Trophoblast cell (in vitro differentiated cells and primary cell): ENCODE measurements at regions not wholly inside any gene's neighbourhood (a gene's known extent, or its start where the extent isn't known, plus 50 kb on each side); places are given as distances from the start of the nearest gene placed in this dataset.

Experiments used
- DNase-seq, 2 donors: peaks; one replicate each; pipeline ENCODE4 v3.0.0-alpha.2; 2016
- H2AFZ ChIP-seq: 2 replicates; pipeline ENCODE4 v1.6.1; 2013; ENCODE audit warnings: low read length, moderate library complexity, mild to moderate bottlenecking; ENCODE audit not compliant: insufficient read depth, poor library complexity
- H2AK5ac ChIP-seq: 2 replicates; pipeline ENCODE4 v1.6.1; 2013; ENCODE audit warnings: mild to moderate bottlenecking, low read length
- H2BK120ac ChIP-seq: 2 replicates; pipeline ENCODE4 v1.6.1; 2013; ENCODE audit warnings: low read length, mild to moderate bottlenecking, moderate library complexity; ENCODE audit not compliant: insufficient read depth, poor library complexity
- H2BK12ac ChIP-seq: 2 replicates; pipeline ENCODE4 v1.6.1; 2013; ENCODE audit warnings: mild to moderate bottlenecking, low read length, moderate library complexity
- H2BK5ac ChIP-seq: 2 replicates; pipeline ENCODE4 v1.6.1; 2013; ENCODE audit warnings: low read length, low read depth, moderate library complexity, mild to moderate bottlenecking; ENCODE audit not compliant: poor library complexity
- H3K14ac ChIP-seq: 2 replicates; pipeline ENCODE4 v1.6.1; 2013; ENCODE audit warnings: mild to moderate bottlenecking, low read length
- H3K18ac ChIP-seq: 2 replicates; pipeline ENCODE4 v1.6.1; 2013; ENCODE audit warnings: mild to moderate bottlenecking, low read length
- H3K23ac ChIP-seq: 2 replicates; pipeline ENCODE4 v1.6.1; 2013; ENCODE audit warnings: low read length
- H3K27ac ChIP-seq: 2 replicates; pipeline ENCODE4 v1.5.1; 2013; ENCODE audit warnings: low read depth, mild to moderate bottlenecking, inconsistent platforms, low read length, moderate library complexity
- H3K27me3 ChIP-seq: 2 replicates; pipeline ENCODE4 v1.6.1; 2013; ENCODE audit warnings: inconsistent platforms, mild to moderate bottlenecking, low read length, moderate library complexity; ENCODE audit not compliant: insufficient read depth
- H3K36me3 ChIP-seq, 2 experiments: 1 replicate in 1 of 2; 2 replicates in 1 of 2; pipeline ENCODE4 v1.6.1; 2013; ENCODE audit warnings: low read length in 2 of 2, mild to moderate bottlenecking in 2 of 2, moderate library complexity in 1 of 2; ENCODE audit not compliant: insufficient read depth in 2 of 2, control insufficient read depth in 1 of 2
- H3K4ac ChIP-seq: 2 replicates; pipeline ENCODE4 v1.6.1; 2013; ENCODE audit warnings: low read depth, mild to moderate bottlenecking, low read length, moderate library complexity
- H3K4me1 ChIP-seq, 2 experiments: 1 replicate in 1 of 2; 2 replicates in 1 of 2; pipeline ENCODE4 v1.6.1; 2013; ENCODE audit warnings: low read length in 2 of 2, mild to moderate bottlenecking in 2 of 2, moderate library complexity in 1 of 2; ENCODE audit not compliant: insufficient read depth in 2 of 2, control insufficient read depth in 1 of 2
- H3K4me2 ChIP-seq: 2 replicates; pipeline ENCODE4 v1.6.1; 2013; ENCODE audit warnings: inconsistent platforms, mild to moderate bottlenecking, low read length, moderate library complexity
- H3K4me3 ChIP-seq: 2 replicates; pipeline ENCODE4 v1.5.1; 2013; ENCODE audit warnings: mild to moderate bottlenecking, low read depth, low read length, inconsistent platforms
- H3K79me1 ChIP-seq: one replicate; pipeline ENCODE4 v1.6.1; 2013; ENCODE audit warnings: low read length
- H3K79me2 ChIP-seq: 2 replicates; pipeline ENCODE4 v1.6.1; 2013; ENCODE audit warnings: low read length, mild to moderate bottlenecking; ENCODE audit not compliant: control insufficient read depth, insufficient read depth, poor library complexity
- H3K9ac ChIP-seq: 2 replicates; pipeline ENCODE4 v1.6.1; 2013; ENCODE audit warnings: mild to moderate bottlenecking, low read length
- H3K9me3 ChIP-seq: 2 replicates; pipeline ENCODE4 v1.6.1; 2013; ENCODE audit warnings: low read depth, mild to moderate bottlenecking, control low read depth, inconsistent platforms, low read length; ENCODE audit not compliant: insufficient read depth
- H4K12ac ChIP-seq: 2 replicates; pipeline ENCODE4 v1.6.1; 2013; ENCODE audit warnings: low read depth, mild to moderate bottlenecking, low read length, moderate library complexity
- H4K8ac ChIP-seq: 2 replicates; pipeline ENCODE4 v1.6.1; 2013; ENCODE audit warnings: low read depth, mild to moderate bottlenecking, low read length, moderate library complexity
- H4K91ac ChIP-seq: one replicate; pipeline ENCODE4 v1.6.1; 2013; ENCODE audit warnings: low read depth, mild to moderate bottlenecking, low read length, moderate library complexity
- WGBS: extraction: QIAGEN DNeasy Blood & Tissue Kit; methylation state at CpG from one replicate; pipeline ENCODE4 v1.1.7; 2013; ENCODE audit warnings: missing lambda C conversion rate; ENCODE audit not compliant: insufficient read length, insufficient coverage; ENCODE audit errors: extremely low coverage; 5-methylcytosine and 5-hydroxymethylcytosine counted together

DNA sequence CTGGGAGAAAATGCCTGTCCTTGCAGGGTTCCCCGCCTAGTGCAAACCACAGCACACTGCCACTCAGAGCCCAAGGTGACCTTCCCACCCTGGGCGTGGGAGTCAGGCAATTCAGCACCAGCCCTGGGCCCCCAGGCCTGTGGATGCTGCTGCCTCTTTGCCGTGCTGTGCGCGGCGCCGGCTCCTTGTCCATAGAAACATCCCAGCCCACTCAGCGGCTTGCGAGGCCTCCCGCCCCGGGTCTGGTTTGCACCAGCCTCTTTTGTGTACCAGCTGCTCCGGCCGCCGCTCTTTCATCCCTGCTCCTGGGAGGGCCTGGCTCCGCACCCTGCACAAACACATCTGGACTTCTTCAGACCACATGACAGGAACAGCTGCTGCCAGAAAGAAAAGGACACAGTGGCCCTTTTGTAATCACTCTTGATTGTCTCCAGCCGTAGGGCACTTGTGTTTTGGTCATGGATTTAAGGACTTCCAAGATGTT, 75.4 kb upstream of the SDK2 start:
- no peak overlapping the region for H2BK12ac ChIP-seq
- H3K4ac ChIP-seq = no peak overlapping the region
- H3K14ac ChIP-seq = no peak overlapping the region
- no peaks in the 10 kb centered on the region for H3K36me3 ChIP-seq
- H3K79me1 ChIP-seq = no peaks in the 10 kb centered on the region
- no peak overlapping the region for H3K9ac ChIP-seq
- no peak overlapping the region for H3K23ac ChIP-seq
- DNase-seq = no peak
- H4K12ac ChIP-seq = no peak overlapping the region
- no peak overlapping the region for H2BK120ac ChIP-seq
- WGBS = no CpG with 5 or more reads among the region's 16 CpGs
- H3K18ac ChIP-seq = no peak overlapping the region
- H3K27ac ChIP-seq = no peak overlapping the region
- no peak overlapping the region for H2AK5ac ChIP-seq
- no peaks in the 10 kb centered on the region for H3K27me3 ChIP-seq
- H2BK5ac ChIP-seq = no peak overlapping the region
- peaks cover 0 to 6% of the 10 kb centered on the region in 2 experiments for H3K4me1 ChIP-seq
- H3K4me3 ChIP-seq = no peak overlapping the region
- no peaks in the 10 kb centered on the region for H3K9me3 ChIP-seq
- H3K4me2 ChIP-seq = no peak overlapping the region
- no peaks in the 10 kb centered on the region for H3K79me2 ChIP-seq
- H4K8ac ChIP-seq = no peak overlapping the region
- no peak overlapping the region for H2AFZ ChIP-seq
- no peak overlapping the region for H4K91ac ChIP-seq

DNA sequence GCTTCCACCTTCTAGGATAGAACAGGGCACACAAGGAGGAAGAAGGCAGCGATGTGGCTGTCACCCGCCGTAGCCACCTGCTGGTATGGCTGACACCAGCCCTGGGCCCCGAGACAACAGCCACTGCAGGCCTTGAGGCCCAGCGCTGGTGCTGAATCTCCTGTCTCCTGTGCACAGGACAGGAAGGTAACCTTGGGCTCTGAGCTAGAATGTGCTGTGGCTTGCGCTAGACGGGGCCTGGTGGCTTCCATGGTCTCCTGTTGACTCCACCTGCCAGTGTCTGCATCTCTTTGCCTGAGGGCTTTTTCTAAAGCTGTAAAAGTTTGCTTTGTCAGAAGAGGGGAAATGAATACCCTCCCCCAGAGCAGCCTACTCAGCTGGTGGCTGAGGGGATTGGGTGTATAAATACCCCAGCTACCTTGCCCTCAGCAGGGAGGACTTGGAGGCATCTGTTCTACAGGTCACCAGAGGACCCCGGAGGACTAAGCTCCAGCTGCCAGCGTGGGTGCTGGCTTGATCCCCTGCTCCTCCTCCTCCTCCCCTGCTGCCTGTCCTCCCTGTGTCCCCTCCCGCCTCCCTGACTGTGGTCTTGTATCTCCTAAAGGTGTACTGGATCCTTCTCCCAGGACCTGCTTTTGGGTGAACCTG, 76.1 kb upstream of the SDK2 start:
- DNase-seq = no peak
- Histone ChIP-seq H2AK5ac (no peak overlapping the region), H3K9ac (no peak overlapping the region), H3K79me1 (no peaks in the 10 kb centered on the region), H2BK5ac (no peak overlapping the region), H3K4me1 (peaks cover 0 to 6% of the 10 kb centered on the region in 2 experiments), H4K12ac (no peak overlapping the region), H3K14ac (no peak overlapping the region), H3K4me3 (no peak overlapping the region), H4K91ac (no peak overlapping the region), H2AFZ (no peak overlapping the region), H3K4ac (no peak overlapping the region), H3K27ac (no peak overlapping the region), H2BK120ac (no peak overlapping the region), H3K27me3 (no peaks in the 10 kb centered on the region), H3K79me2 (no peaks in the 10 kb centered on the region), H3K18ac (no peak overlapping the region), H4K8ac (no peak overlapping the region), H3K9me3 (no peaks in the 10 kb centered on the region), H3K36me3 (no peaks in the 10 kb centered on the region), H3K23ac (no peak overlapping the region), H2BK12ac (no peak overlapping the region), H3K4me2 (no peak overlapping the region)
- no CpG with 5 or more reads among the region's 10 CpGs for WGBS

DNA sequence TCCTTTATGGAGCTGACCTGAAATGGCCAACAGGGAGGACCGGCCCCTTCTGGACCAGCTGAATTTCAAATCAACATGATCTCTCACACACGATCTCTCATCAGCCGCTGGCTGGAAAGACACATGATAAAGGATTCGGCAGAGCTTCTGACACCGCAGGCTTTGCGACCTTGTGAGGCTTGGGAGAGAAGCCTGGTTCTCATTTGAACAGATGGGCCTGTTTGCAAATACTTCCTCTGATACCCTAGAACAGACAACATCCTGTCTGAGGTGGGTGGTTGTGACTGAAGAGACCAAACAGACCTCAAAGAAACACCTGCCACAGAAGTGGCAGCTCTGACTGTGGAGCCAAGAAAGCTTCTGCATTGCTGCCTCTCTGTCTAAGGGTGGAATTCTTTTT, 77.9 kb upstream of the SDK2 start:
- Histone ChIP-seq H3K9me3 (no peaks in the 10 kb centered on the region), H4K8ac (no peak overlapping the region), H3K4me1 (peaks cover 0 to 6% of the 10 kb centered on the region in 2 experiments), H3K4ac (no peak overlapping the region), H3K18ac (no peak overlapping the region), H2AFZ (no peak overlapping the region), H3K4me3 (no peak overlapping the region), H3K79me1 (no peaks in the 10 kb centered on the region), H3K79me2 (no peaks in the 10 kb centered on the region), H2BK5ac (no peak overlapping the region), H3K4me2 (no peak overlapping the region), H3K27me3 (no peaks in the 10 kb centered on the region), H2BK120ac (no peak overlapping the region), H3K14ac (no peak overlapping the region), H2AK5ac (no peak overlapping the region), H2BK12ac (no peak overlapping the region), H3K27ac (no peak overlapping the region), H3K9ac (no peak overlapping the region), H3K23ac (no peak overlapping the region), H3K36me3 (no peaks in the 10 kb centered on the region), H4K91ac (no peak overlapping the region), H4K12ac (no peak overlapping the region)
- DNase-seq = no peak
- no CpG with 5 or more reads among the region's 6 CpGs for whole genome bisulfite sequencing

DNA sequence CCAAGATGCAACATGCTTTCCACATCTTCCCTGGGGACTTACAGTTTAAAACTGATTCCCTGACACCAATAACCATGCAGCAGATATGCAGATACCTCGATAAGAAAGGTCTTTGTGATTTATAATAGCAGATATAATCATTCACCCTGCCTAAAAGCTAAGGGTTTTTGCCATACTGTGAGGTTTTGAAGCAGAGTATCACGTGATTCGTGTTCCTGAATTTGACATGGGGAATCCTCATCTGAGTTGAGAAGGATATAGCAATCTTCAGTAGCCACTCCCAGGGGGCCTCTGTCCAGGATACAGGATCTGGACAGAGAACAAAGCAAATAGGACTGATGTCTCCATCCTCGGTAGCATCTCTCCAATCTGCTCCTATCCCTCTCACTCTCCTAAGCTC, 79.1 kb upstream of the SDK2 start:
- Histone ChIP-seq H3K9me3 (peaks cover 4% of the 10 kb centered on the region), H3K79me2 (no peaks in the 10 kb centered on the region), H2AK5ac (no peak overlapping the region), H2BK12ac (no peak overlapping the region), H3K4me3 (no peak overlapping the region), H4K91ac (no peak overlapping the region), H3K14ac (no peak overlapping the region), H3K27ac (no peak overlapping the region), H3K9ac (no peak overlapping the region), H4K8ac (no peak overlapping the region), H3K4me1 (peaks cover 0 to 6% of the 10 kb centered on the region in 2 experiments), H3K79me1 (no peaks in the 10 kb centered on the region), H3K4ac (no peak overlapping the region), H3K18ac (no peak overlapping the region), H3K4me2 (no peak overlapping the region), H4K12ac (no peak overlapping the region), H3K36me3 (no peaks in the 10 kb centered on the region), H3K27me3 (no peaks in the 10 kb centered on the region), H2BK120ac (no peak overlapping the region), H3K23ac (no peak overlapping the region), H2AFZ (no peak overlapping the region), H2BK5ac (no peak overlapping the region)
- no CpG with 5 or more reads among the region's 4 CpGs for WGBS
- no peak for DNase-seq
